ENCODE measurements at regions not wholly inside any gene's neighbourhood (a gene's known extent, or its start where the extent isn't known, plus 50 kb on each side); places are given as distances from the start of the nearest gene placed in this dataset.

- TF ChIP-seq ZNF274 (IDR thresholded peaks at IDR 0.05; ENCODE audit: borderline replicate concordance, extremely low read depth, low read length) (no peak), SP1 (IDR thresholded peaks at IDR 0.05; ENCODE audit: low read depth, low read length) (no peak), POLR2AphosphoS5 (IDR thresholded peaks at IDR 0.05; ENCODE audit: low read depth, low read length) (no peak), ASH2L (IDR thresholded peaks at IDR 0.05; ENCODE audit: low read length) (no peak), FOSL1 (IDR thresholded peaks at IDR 0.05; ENCODE audit: insufficient read depth, low read depth, low read length) (no peak), CEBPB (IDR thresholded peaks at IDR 0.05; ENCODE audit: low read depth, low read length) (no peak), RXRA (IDR thresholded peaks at IDR 0.05; ENCODE audit: insufficient read depth, low read depth, low read length) (no peak)
Measured at GRCh38 chr5:171542525-171543140, 123.2 kb downstream of the FGF18 start (continued).

All from H1 (cell line).